NOMO-1 treated with dmso at 0.1 percent for 144 hours (cell line): ENCODE measurements at regions not wholly inside any gene's neighbourhood (a gene's known extent, or its start where the extent isn't known, plus 50 kb on each side); places are given as distances from the start of the nearest gene placed in this dataset.
"Not testable (repeated sequence)": the region's sequence is repeated elsewhere in the genome, so short reads cannot be mapped to it uniquely, and the experiment has no call there.

ENCODE experiments used
- DNase-seq: peaks from one replicate; lab custom pipeline; 2025; ENCODE audit not compliant: unreplicated experiment; lab: John Stamatoyannopoulos, UW

GRCh38 chr9:97179616-97180015 is 127.8 kb upstream of the CCDC180 start:
- DNase-seq, result no peak

GRCh38 chr9:97176206-97176605 is 131.3 kb upstream of the CCDC180 start:
- no peak for DNase-seq

GRCh38 chr9:97168174-97168573 is 129.2 kb upstream of the CTSV start:
- DNase-seq, result not testable (repeated sequence)

GRCh38 chr9:97166496-97167138 is 127.7 kb upstream of the CTSV start:
- DNase-seq, result not testable (repeated sequence)

- no peak for DNase-seq
These were observed 121.3 kb upstream of the CTSV start for GRCh38 chr9:97160255-97160654.

- DNase-seq, result not testable (repeated sequence)
These were observed 119.8 kb upstream of the CTSV start for GRCh38 chr9:97158722-97159121.

DNA sequence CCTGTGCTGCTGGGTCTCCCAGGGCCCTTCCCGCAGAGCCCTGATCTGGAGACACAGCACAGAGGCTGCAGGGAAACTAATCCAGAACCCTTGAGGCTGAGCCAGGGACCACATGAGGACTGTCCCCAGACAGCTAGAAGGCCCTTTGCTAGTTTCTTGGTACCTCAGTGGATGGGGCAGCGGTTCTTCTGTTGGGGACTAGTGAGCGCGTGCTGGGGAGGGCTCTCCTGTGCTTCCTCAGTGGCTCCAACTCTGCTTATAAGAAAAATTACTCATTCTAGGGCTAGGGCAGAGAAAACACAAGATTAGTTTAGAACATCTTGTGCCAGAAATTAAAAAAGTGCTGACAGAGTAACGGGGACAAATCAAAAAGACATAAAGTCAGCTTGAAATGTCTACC is 116.5 kb upstream of the CTSV start:
- not testable (repeated sequence) for DNase-seq

DNA sequence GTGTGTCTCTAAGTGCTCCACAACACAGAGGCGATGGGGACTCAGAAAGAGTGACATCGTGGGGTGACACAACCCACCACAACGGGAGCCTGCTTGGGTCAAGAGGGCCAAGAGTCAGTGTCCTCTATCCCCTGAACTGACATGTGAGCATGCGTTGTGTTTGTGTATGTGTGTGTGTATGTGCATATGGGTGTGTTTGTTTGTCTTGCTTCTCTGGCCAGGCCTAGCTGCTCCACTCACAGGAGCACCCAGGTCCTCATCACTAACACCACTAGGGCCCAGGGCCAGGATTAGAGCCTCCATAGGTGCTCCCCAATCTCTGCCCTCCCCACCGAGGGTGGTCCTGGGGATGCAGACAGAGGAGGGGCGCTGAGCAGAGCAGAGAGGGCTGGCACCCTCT is 115.0 kb upstream of the CTSV start:
- DNase-seq, result no peak

DNA sequence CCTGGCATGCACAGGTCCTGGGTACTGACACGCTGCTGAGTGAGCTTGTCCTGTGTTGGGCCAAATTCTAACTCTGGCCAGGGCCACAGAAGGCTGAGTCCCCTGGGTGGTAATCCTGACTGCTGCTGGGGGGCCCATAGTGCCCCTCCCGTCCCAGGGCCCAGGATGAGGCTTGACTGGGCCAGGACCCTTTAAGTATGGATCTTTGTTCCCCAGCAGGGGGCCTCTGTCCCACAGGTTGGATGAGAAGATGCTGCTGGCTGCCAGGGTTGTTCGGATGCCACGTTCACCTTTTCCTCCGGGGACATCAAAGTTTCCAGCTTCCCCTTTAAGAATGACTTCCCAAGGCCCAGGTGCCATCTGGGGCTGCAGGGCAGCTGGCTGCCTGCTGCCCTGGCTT is 114.2 kb upstream of the CTSV start:
- not testable (repeated sequence) for DNase-seq

DNA sequence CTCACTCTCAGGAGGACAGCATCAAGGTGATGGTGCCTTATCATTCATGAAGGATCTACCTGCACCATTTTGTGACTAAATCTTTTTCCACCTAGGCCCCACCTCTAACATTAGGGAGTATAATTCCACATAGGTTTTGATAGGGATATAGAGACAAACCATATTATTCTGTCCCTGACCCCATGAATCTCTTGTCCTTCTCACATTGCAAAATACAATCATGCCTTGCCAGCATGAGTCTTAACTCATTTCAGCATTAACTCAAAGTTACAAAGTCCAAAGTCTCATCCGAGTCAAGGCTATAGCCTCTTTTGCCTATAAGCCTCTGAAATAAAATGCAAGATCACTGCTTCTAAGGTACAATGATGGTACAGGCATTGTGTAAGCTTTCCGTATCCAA is 111.5 kb upstream of the CTSV start:
- not testable (repeated sequence) for DNase-seq

DNA sequence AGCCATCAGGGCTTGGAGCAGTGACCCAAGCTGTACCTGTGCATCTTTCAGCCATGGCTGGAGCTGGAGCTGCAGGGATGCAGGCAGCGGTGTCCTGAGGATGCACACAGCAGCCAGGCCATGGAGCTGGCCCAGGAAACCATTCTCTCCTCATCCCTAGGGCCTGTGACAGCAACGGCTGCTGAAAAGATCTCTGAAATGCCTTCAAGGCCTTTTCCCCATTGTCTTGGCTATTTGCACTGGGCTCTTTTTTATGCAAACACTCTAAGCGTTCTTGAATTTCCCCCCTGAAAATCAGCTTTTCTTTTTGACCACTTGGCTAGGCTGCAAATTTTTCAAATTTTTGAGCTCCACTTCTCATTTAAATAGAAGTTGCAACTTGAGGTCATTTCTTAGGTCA is 109.5 kb upstream of the CTSV start:
- not testable (repeated sequence) for DNase-seq

GRCh38 chr9:97145680-97146079 is 106.7 kb upstream of the CTSV start:
- peak; percentile 41 for DNase-seq

DNA sequence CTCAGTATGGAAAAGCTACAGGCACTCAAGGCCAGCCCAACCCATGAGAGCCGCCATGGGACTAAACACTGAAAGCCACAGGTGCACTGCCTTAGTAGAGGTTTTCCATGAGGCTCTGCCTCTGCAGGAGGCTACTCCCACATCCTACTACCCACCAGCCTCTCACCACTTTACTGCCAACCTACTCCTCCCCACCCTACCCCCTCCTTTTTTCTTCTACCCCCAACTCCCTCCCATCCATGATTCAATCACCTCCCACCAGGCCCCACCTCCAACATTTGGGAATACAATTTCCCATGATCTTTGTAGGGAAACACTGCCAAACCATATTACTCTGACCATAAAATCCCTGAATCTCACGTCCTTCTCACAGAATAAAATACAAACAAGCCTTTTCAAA is 101.6 kb upstream of the CTSV start:
- DNase-seq, result no peak

DNA sequence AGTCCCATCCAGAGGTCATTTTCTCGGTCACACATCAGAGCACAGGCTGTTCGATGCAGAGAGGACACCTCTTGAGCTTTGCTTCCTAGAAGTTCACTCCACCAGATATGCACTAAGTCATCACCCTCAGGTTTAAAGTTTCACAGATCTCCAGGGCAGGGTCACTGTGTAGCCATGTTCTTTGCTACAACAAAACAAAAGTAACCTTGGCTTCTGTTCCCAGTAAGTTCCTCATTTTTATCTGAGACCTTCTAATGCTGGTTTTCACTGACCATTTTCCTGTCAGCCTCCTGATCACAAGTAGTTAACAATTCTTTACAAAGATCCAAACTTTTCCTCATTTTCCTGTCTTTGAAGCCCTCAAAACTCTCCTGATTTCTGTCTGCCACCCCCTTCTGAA is 97.5 kb upstream of the CTSV start:
- no peak for DNase-seq

DNA sequence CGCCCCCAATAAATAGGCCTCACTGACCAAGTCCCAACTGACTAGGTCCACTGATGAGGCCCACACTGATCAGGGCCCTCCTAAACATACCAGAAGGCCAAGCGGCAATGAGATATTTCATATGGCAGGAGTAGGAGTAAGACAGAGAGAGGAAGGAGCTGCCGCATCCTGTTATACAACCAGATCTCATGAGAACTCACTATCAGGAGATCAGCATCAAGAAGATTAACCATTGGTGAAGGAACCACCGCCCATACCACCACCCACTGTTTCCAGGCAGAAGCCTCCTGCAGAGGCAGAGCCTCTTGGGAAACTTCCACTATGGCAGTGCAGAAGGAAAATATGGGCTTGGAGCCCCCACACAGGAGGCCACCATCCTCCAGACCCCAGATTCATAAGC is 95.0 kb upstream of the CTSV start:
- not testable (repeated sequence) for DNase-seq

DNA sequence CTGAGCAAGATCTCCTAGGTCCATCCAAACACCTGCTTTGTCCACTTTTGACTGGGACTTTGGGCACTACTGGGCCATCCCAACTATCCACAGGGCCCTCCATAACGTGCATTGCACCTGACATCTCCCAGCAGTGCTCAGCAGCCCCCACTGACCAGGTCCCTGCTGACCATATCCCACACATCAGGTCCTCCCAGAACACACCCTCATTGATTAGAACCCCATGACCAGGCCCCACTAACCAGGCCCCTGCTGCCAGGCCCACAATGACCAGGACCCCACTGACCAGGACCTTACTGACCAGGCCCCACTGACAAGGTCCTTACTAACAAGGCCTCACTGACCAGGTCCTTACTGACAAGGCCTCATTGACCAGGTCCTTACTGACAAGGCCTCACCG is 93.9 kb upstream of the CTSV start:
- DNase-seq, result no peak

DNA sequence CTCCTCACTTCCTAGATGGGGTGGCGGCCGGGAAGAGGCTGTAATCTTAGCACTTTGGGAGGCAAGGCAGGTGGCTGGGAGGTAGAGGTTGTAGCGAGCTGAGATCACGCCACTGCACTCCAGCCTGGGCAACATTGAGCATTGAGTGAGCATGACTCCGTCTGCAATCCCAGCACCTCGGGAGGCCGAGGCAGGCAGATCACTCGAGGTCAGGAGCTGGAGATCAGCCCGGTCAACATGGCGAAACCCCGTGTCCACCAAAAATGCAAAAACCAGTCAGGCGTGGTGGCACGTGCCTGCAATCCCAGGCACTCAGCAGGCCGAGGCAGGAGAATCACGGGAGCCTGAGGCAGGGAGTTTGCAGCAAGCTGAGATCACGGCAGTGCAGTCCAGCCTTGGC is 91.9 kb upstream of the CTSV start:
- not testable (repeated sequence) for DNase-seq

- not testable (repeated sequence) for DNase-seq
These were observed 91.4 kb upstream of the CTSV start for GRCh38 chr9:97130387-97130786.

DNA sequence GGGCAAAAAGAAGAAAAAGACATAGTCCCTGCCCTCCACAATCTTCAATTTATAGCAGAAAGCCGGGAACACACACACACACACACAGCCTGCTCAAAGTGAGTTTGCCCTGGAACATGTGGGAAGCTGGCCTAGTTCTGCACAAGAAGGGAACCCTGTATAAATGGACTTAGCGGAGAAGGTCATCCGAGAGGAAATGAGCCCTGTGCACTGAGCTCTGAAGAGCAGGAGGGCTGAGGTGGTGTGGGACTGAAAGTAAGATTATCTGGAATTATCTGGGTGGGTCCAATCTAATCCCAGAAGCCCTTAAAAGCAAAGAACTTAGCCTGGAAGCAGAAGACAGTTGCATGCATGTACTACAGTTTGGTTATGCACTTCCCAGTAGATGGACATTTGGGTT is 90.0 kb upstream of the CTSV start:
- DNase-seq, result no peak

- no peak for DNase-seq
These were observed 85.3 kb upstream of the CTSV start for GRCh38 chr9:97124256-97124655.

DNA sequence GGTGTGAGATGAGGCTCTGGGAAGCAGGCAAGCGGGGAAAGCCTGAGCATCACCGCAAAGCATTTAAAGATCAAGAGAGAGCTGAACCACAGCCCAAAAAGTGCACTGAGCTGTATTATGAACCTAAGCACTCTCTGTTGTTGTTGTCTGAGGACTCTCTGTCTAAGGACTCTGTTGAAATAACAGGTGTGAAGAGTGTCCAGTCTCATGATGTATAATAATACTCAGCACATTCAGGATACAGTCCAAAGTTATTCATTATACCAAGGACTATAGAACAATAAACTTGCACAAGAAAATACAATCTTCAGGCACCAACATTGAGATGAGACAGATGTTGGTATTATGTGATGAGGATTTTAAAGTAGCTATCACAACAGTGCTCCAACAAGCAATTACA is 71.8 kb upstream of the CTSV start:
- DNase-seq, result no peak

GRCh38 chr9:97109194-97109811 is 70.4 kb upstream of the CTSV start:
- peak; percentile 44 for DNase-seq

- DNase-seq, result not testable (repeated sequence)
These were observed 66.3 kb upstream of the CTSV start for GRCh38 chr9:97105220-97105619.
